Urinary bladder (tissue), 3 donors: ENCODE measurements at regions not wholly inside any gene's neighbourhood (a gene's known extent, or its start where the extent isn't known, plus 50 kb on each side); places are given as distances from the start of the nearest gene placed in this dataset.
"Not testable (repeated sequence)": the region's sequence is repeated elsewhere in the genome, so short reads cannot be mapped to it uniquely, and the experiment has no call there.

Experiments used
- DNase-seq: peaks from one replicate; pipeline ENCODE4 v3.0.0-alpha.2; 2015; ENCODE audit errors: extremely low spot score
- H3K27ac ChIP-seq: one replicate; pipeline ENCODE4 v1.5.1; 2013; ENCODE audit warnings: low read depth, mild to moderate bottlenecking, moderate library complexity
- H3K36me3 ChIP-seq: one replicate; pipeline ENCODE4 v1.6.1; 2013; ENCODE audit warnings: mild to moderate bottlenecking, moderate library complexity; ENCODE audit not compliant: insufficient read depth
- H3K4me1 ChIP-seq: one replicate; pipeline ENCODE4 v1.6.1; 2013; ENCODE audit warnings: mild to moderate bottlenecking, moderate library complexity; ENCODE audit not compliant: insufficient read depth
- H3K4me3 ChIP-seq: one replicate; pipeline ENCODE4 v1.5.1; 2013; ENCODE audit warnings: low read depth, low read length
- WGBS: extraction: QIAGEN DNeasy Blood & Tissue Kit; methylation state at CpG from one replicate; pipeline ENCODE4 v1.1.7; 2013; 5-methylcytosine and 5-hydroxymethylcytosine counted together
- donor health status: healthy with polysubstance abuse.
- donor health status: healthy.

DNA sequence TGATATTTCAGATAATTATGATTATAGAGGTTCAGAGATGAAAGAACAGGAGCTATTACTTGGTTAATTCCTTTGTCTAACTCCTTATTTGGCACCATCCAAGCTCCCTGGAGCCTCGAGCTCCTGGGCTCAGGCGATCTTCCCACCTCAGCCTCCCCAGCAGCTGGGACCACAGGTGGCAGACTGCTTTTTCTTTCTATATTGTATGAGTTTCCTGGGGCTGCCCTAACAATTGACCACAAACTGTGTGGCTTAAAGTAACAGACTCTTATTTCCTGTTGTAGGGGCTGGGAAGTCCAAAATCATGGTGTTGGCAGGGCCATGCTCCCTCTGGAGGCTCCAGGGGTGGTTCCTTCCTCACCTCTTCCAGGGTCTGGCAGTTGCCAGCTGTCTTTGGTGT lies 163.3 kb upstream of the ADCY1 start:
- Histone ChIP-seq H3K27ac (no peak overlapping the region), H3K4me1 (no peaks in the 10 kb centered on the region), H3K4me3 (no peak overlapping the region), H3K36me3 (no peaks in the 10 kb centered on the region)
- WGBS: 71% methylated on average over 2 of the region's 2 CpGs
- DNase-seq: no peak

GRCh38 chr7:45413419-45413818 lies 160.7 kb upstream of the ADCY1 start:
- H3K4me3 ChIP-seq: no peak overlapping the region
- WGBS: 77% methylated on average over 3 of the region's 3 CpGs
- no peaks in the 10 kb centered on the region for H3K36me3 ChIP-seq
- no peaks in the 10 kb centered on the region for H3K4me1 ChIP-seq
- H3K27ac ChIP-seq: no peak overlapping the region
- DNase-seq: no peak

DNA sequence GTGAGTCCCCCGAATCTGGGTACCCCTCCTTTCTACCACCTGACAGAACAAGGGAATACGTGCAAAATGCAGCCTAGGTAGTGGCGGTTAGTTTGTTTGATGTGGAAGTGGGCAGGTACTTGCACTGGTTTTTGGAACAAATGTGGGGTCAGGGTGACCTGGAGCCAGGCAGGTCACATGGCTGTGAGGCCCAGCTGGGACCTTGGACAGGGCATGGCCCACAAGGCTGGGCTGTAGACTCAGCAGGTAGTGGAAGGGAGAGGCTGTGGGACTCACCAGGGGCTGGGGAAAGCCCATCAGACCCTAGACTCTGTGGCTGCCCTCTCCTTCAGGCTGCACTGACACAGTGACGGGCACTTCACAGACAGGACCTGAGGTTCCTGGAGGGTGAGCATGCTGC lies 159.9 kb upstream of the ADCY1 start:
- Histone ChIP-seq H3K4me1 (no peaks in the 10 kb centered on the region), H3K36me3 (no peaks in the 10 kb centered on the region), H3K27ac (no peak overlapping the region), H3K4me3 (no peak overlapping the region)
- WGBS: 91% methylated on average over 4 of the region's 4 CpGs
- DNase-seq: no peak

DNA sequence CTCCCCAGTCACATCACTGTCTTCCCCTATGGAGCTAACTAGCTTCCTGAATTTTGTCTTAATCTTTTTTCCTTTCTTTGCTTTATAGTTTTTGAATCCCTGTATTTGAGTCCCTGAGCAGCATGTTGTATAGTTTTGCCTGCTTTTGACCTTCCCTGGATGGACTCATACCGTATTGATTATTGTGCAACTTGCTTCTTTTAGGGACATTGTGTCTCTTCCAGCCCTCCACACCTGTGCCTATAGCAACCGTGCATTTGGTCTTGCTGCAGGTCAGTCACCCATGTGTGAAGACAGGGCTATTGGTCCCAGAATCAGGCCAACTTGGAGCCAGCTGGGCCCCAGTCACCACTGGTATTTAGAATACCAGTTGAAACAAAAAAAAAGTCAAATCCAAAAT lies 158.9 kb upstream of the ADCY1 start:
- no peaks in the 10 kb centered on the region for H3K4me1 ChIP-seq
- no peaks in the 10 kb centered on the region for H3K36me3 ChIP-seq
- WGBS: 88% methylated on average over 2 of the region's 2 CpGs
- H3K27ac ChIP-seq: no peak overlapping the region
- no peak overlapping the region for H3K4me3 ChIP-seq
- DNase-seq: no peak

DNA sequence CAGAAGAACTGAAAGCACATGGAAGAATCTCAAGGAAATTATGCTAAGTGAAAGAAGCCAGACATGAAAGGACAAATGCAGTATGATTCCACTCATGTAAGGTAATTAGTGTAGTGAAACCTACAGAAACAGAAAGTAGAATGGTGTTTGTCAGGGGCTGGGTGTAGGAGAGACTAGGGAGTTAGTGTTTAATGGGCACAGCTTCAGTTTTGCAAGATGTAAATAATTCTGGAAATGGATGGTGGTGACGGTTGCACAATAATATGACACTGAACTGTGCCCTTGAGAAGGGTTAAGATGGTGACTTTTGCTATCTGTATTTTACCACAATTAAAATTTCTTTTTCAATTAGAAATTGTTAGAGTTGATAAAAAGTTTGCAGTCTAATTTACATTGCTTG lies 157.3 kb upstream of the ADCY1 start:
- H3K4me3 ChIP-seq: no peak overlapping the region
- no peaks in the 10 kb centered on the region for H3K4me1 ChIP-seq
- H3K27ac ChIP-seq: no peak overlapping the region
- 61% methylated on average over 1 of the region's 1 CpG for WGBS
- no peak for DNase-seq
- no peaks in the 10 kb centered on the region for H3K36me3 ChIP-seq

GRCh38 chr7:45417268-45417667 lies 156.9 kb upstream of the ADCY1 start:
- no peak for DNase-seq
- WGBS: 65% methylated on average over 2 of the region's 2 CpGs
- no peaks in the 10 kb centered on the region for H3K36me3 ChIP-seq
- H3K27ac ChIP-seq: no peak overlapping the region
- no peak overlapping the region for H3K4me3 ChIP-seq
- H3K4me1 ChIP-seq: no peaks in the 10 kb centered on the region

GRCh38 chr7:45417735-45418134 lies 156.4 kb upstream of the ADCY1 start:
- H3K36me3 ChIP-seq: no peaks in the 10 kb centered on the region

DNA sequence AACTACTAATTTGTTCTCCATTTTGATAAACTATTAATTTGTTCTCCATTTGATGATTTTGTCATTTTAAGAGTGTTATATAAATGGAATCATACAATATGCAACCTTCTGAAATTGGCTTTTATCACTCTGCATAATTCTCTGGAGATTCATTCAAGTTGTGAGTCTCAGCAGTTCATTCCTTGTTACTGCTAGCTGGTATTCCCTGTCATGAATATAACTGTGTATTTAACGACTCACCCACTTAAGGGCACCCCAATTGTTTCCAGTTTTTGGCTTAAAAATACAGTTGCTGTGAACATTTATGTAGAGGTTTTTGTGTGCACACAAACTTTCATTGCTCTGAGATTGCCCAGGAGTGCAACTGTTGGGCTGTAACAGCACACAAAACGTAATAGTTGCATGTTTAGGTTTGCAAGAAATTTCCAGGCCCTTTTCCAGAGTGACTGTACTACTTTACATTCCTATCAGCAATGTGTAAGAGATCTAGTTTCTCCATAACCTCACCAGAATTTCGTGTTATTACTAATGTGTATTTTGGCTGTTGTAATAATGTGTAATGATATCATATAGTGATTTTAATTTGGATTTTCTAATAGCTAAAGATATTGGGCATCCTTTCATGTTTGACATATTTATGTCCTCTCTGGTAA lies 153.2 kb upstream of the ADCY1 start:
- WGBS: 37% methylated on average over 3 of the region's 3 CpGs
- no peaks in the 10 kb centered on the region for H3K4me1 ChIP-seq
- no peak overlapping the region for H3K27ac ChIP-seq
- no peak overlapping the region for H3K4me3 ChIP-seq
- no peak for DNase-seq
- H3K36me3 ChIP-seq: no peaks in the 10 kb centered on the region

More at GRCh38 chr7:45417735-45418134, 156.4 kb upstream of the ADCY1 start:
- H3K27ac ChIP-seq: no peak overlapping the region
- H3K4me3 ChIP-seq: no peak overlapping the region
- no peaks in the 10 kb centered on the region for H3K4me1 ChIP-seq
- no peak for DNase-seq
- 56% methylated on average over 3 of the region's 3 CpGs for WGBS

DNA sequence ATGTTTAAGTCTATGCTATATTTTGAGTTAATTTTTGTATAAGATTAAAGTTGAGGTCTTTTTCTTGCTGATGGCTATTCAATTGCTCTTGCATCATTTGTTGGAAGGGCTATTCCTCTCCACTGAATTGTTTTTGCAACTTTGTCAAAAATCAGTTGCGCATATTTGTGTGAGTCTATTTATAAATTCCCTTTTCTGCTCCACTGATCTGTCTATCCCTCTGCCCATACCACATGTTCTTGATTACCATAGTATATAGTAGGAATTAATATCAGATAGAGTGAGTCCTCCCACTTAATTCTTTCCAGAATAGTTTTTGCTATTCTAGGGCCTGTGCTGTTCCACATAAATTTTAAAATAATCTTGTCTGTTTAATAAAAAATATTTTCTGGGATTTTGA lies 152.4 kb upstream of the ADCY1 start:
- DNase-seq: no peak
- 64% methylated on average over 1 of the region's 1 CpG for WGBS

GRCh38 chr7:45430397-45430796 lies 143.8 kb upstream of the ADCY1 start:
- Histone ChIP-seq H3K27ac (no peak overlapping the region), H3K4me1 (no peaks in the 10 kb centered on the region), H3K4me3 (no peak overlapping the region), H3K36me3 (no peaks in the 10 kb centered on the region)
- WGBS: 80% methylated on average over 8 of the region's 8 CpGs
- DNase-seq: no peak

More for the DNA sequence above, 152.4 kb upstream of the ADCY1 start:
- no peaks in the 10 kb centered on the region for H3K36me3 ChIP-seq
- H3K4me1 ChIP-seq: no peaks in the 10 kb centered on the region
- H3K4me3 ChIP-seq: no peak overlapping the region
- H3K27ac ChIP-seq: no peak overlapping the region

GRCh38 chr7:45434167-45434784 lies 139.9 kb upstream of the ADCY1 start:
- no peak overlapping the region for H3K27ac ChIP-seq
- no peaks in the 10 kb centered on the region for H3K4me1 ChIP-seq
- DNase-seq: no peak
- 64% methylated on average over 6 of the region's 6 CpGs for WGBS
- no peak overlapping the region for H3K4me3 ChIP-seq
- no peaks in the 10 kb centered on the region for H3K36me3 ChIP-seq

- DNase-seq: no peak
- WGBS: 79% methylated on average over 3 of the region's 3 CpGs
- Histone ChIP-seq H3K27ac (no peak overlapping the region), H3K36me3 (no peaks in the 10 kb centered on the region), H3K4me1 (no peaks in the 10 kb centered on the region), H3K4me3 (no peak overlapping the region)
Measured at GRCh38 chr7:45435131-45435530, 139.0 kb upstream of the ADCY1 start.

- Histone ChIP-seq H3K27ac (no peak overlapping the region), H3K4me1 (no peaks in the 10 kb centered on the region), H3K36me3 (no peaks in the 10 kb centered on the region), H3K4me3 (no peak overlapping the region)
- 68% methylated on average over 1 of the region's 1 CpG for WGBS
- DNase-seq: no peak
Measured at GRCh38 chr7:45435846-45436245, 138.3 kb upstream of the ADCY1 start.

GRCh38 chr7:45440776-45441175 lies 133.4 kb upstream of the ADCY1 start:
- not testable (repeated sequence) for H3K4me3 ChIP-seq, H3K4me1 ChIP-seq, H3K36me3 ChIP-seq, H3K27ac ChIP-seq, DNase-seq
- WGBS: 90% methylated on average over 1 of the region's 1 CpG
